Transverse colon (tissue), 4 donors: ENCODE measurements at regions not wholly inside any gene's neighbourhood (a gene's known extent, or its start where the extent isn't known, plus 50 kb on each side); places are given as distances from the start of the nearest gene placed in this dataset.

Experiments used
- DNase-seq: peaks from one replicate; pipeline ENCODE4 v3.0.0-alpha.2; 2019
- H3K27ac ChIP-seq, 4 donors: fragments of 200-600 bp; sonication (generic); 2 replicates each; pipeline ENCODE4 v1.5.1; 2016 to 2018; ENCODE audit warnings: inconsistent platforms in 4 of 4
- H3K27me3 ChIP-seq: fragments of 200-600 bp; sonication (generic); 2 replicates; pipeline ENCODE4 v1.5.1; 2017; ENCODE audit warnings: inconsistent platforms
- H3K36me3 ChIP-seq, 4 donors: fragments of 200-600 bp; sonication (generic); 2 replicates each; pipeline ENCODE4 v1.5.1; 2017 to 2019; ENCODE audit warnings: inconsistent platforms in 4 of 4
- H3K4me1 ChIP-seq, 4 donors: fragments of 200-600 bp; sonication (generic); 2 replicates each; pipeline ENCODE4 v1.5.1; 2017 to 2020; ENCODE audit warnings: inconsistent platforms in 4 of 4
- H3K4me3 ChIP-seq, 4 donors: fragments of 200-600 bp; sonication (generic); 1 replicate in 1 of 4; 2 replicates in 3 of 4; pipeline versions ENCODE4 v1.5.1 to v1.6.1; 2017 to 2019; ENCODE audit warnings: inconsistent platforms in 4 of 4
- H3K9me3 ChIP-seq, 2 donors: fragments of 200-600 bp; sonication (generic); 2 replicates each; pipeline ENCODE4 v1.5.1; 2017 to 2019; ENCODE audit warnings: inconsistent platforms in 2 of 2
- EP300 ChIP-seq: sonication (generic); formaldehyde crosslinking; IDR thresholded peaks from one replicate; pipeline ENCODE4 v1.6.1; 2017; ENCODE audit warnings: antibody characterized with exemption, low read depth
- POLR2A ChIP-seq: fragments of 450-650 bp; IDR thresholded peaks from one replicate; pipeline ENCODE4 v1.6.1; 2016; ENCODE audit warnings: antibody characterized with exemption, mild to moderate bottlenecking, moderate library complexity
- POLR2AphosphoS5 ChIP-seq, 3 donors: sonication (generic); formaldehyde crosslinking; IDR thresholded peaks; one replicate each; pipeline ENCODE4 v1.6.1; 2016; ENCODE audit warnings: antibody characterized with exemption in 3 of 3
- WGBS, 2 donors: methylation state at CpG; one replicate each; pipeline ENCODE4 v1.1.5; 2018; ENCODE audit warnings: low coverage in 1 of 2; 5-methylcytosine and 5-hydroxymethylcytosine counted together
- in situ Hi-C, 4 donors: fragments of 200-750 bp; cut with MboI; loops; one replicate each; pipeline versions ENCODE4 v1.15.0 to v1.15.1; 2017; ENCODE audit warnings: low sequenced_read_pairs in 3 of 4, low pct_ligation_motif_present in 1 of 4, low pct_unique_long_range_greater_than_20kb in 1 of 4
- intact Hi-C: fragments of 100-400 bp; cut with DNase I; formaldehyde crosslinking; loops from one replicate; pipeline ENCODE4 v1.15.1; 2023; ENCODE audit warnings: low total_unique reads
- TF ChIP-seq, protein P1 (sequence below), 5 experiments: fragments of 200-600 bp in 3 of 5; fragments of 450-650 bp in 2 of 5; sonication (generic) in 3 of 5; IDR thresholded peaks; 1 replicate in 2 of 5; 2 replicates in 3 of 5; pipeline ENCODE4 v1.5.1; 2016 to 2017; ENCODE audit warnings: antibody characterized with exemption in 5 of 5, inconsistent platforms in 3 of 5, mild to moderate bottlenecking in 2 of 5, moderate library complexity in 1 of 5

DNA sequence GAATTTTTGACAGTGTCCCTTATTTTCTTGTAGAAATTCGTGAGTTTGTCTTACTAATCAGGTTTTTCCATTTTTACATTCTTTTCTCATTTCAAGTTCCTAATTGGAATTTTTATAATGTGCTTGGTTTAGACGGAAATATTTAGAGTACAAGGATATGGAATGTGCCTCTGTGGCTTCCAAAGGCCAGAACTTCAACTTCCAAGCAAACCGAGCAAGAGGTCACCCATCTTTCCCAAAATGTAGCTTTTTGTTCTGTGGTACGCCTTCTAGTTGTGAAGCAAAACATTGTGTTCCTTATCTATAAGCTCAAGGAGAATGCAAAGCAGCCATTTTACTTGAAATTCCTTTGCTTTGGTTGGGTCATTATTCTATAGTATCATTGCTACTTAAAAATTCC, 212.8 kb upstream of the PACRGL start:
- intact Hi-C loops (no loop called here), in situ Hi-C loops (no loop called here)
- 69 to 74% methylated on average over 4 of the region's 4 CpGs for WGBS, 2 donors

DNA sequence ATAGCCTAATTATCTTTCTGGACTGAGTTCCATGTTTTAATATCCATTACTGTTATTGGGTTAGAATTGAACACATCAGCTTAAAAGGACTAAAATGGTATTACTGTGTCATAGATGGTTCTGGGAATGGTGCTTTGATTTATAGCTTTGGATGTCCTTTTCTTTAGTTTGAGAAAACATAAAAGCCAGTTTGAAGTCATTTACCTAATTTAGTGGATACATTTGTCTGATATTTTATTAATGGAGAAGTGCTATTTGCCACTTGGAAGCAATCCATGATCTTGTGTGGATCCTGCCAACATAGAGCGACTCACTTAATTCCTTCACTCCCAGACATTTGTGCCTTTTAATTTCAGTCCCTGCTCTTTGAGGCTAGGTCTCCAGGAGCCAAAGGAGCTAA, 212.4 kb upstream of the PACRGL start:
- no peak for DNase-seq
- H3K27ac ChIP-seq: no peak overlapping the region
- peaks cover 0 to 6% (median 0%) of the 10 kb centered on the region in 4 donors for H3K4me1 ChIP-seq
- no peaks in the 10 kb centered on the region for H3K9me3 ChIP-seq
- TF ChIP-seq POLR2A: no peak
- no peak for TF ChIP-seq POLR2AphosphoS5 (IDR thresholded peaks at IDR 0.05)
- TF ChIP-seq EP300: no peak
- TF ChIP-seq, protein P1, sequence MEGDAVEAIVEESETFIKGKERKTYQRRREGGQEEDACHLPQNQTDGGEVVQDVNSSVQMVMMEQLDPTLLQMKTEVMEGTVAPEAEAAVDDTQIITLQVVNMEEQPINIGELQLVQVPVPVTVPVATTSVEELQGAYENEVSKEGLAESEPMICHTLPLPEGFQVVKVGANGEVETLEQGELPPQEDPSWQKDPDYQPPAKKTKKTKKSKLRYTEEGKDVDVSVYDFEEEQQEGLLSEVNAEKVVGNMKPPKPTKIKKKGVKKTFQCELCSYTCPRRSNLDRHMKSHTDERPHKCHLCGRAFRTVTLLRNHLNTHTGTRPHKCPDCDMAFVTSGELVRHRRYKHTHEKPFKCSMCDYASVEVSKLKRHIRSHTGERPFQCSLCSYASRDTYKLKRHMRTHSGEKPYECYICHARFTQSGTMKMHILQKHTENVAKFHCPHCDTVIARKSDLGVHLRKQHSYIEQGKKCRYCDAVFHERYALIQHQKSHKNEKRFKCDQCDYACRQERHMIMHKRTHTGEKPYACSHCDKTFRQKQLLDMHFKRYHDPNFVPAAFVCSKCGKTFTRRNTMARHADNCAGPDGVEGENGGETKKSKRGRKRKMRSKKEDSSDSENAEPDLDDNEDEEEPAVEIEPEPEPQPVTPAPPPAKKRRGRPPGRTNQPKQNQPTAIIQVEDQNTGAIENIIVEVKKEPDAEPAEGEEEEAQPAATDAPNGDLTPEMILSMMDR (IDR thresholded peaks at IDR 0.05): no peak
- no peaks in the 10 kb centered on the region for H3K36me3 ChIP-seq
- in situ Hi-C loops: no loop called here
- intact Hi-C loops: no loop called here
- H3K27me3 ChIP-seq: no peaks in the 10 kb centered on the region
- no peak overlapping the region for H3K4me3 ChIP-seq
- 57 to 60% methylated on average over 1 of the region's 1 CpG for WGBS, 2 donors

More for the DNA sequence above, 212.8 kb upstream of the PACRGL start:
- Histone ChIP-seq H3K36me3 (no peaks in the 10 kb centered on the region), H3K4me3 (no peak overlapping the region), H3K27ac (no peak overlapping the region), H3K9me3 (no peaks in the 10 kb centered on the region), H3K4me1 (peaks cover 0 to 6% (median 0%) of the 10 kb centered on the region in 4 donors), H3K27me3 (no peaks in the 10 kb centered on the region)
- no peak for DNase-seq
- TF ChIP-seq, protein P1 (IDR thresholded peaks at IDR 0.05): no peak
- TF ChIP-seq POLR2A (no peak), POLR2AphosphoS5 (IDR thresholded peaks at IDR 0.05) (no peak), EP300 (no peak)

- DNase-seq: no peak
- Histone ChIP-seq H3K4me3 (no peak overlapping the region), H3K36me3 (no peaks in the 10 kb centered on the region), H3K9me3 (no peaks in the 10 kb centered on the region), H3K4me1 (peaks cover 0 to 6% (median 0%) of the 10 kb centered on the region in 4 donors), H3K27me3 (no peaks in the 10 kb centered on the region), H3K27ac (no peak overlapping the region)
- 47 to 51% methylated on average over 3 of the region's 3 CpGs for WGBS, 2 donors
- TF ChIP-seq POLR2A (no peak), POLR2AphosphoS5 (IDR thresholded peaks at IDR 0.05) (no peak)
- in situ Hi-C loops (no loop called here), intact Hi-C loops (no loop called here)
Measured at GRCh38 chr4:20490734-20491133, 209.5 kb upstream of the PACRGL start.

- H3K27ac ChIP-seq: no peak overlapping the region
- H3K4me3 ChIP-seq: no peak overlapping the region
- 90 to 100% methylated on average over 1 of the region's 1 CpG for WGBS, 2 donors
- no peaks in the 10 kb centered on the region for H3K27me3 ChIP-seq
- no peak for DNase-seq
- no peaks in the 10 kb centered on the region for H3K36me3 ChIP-seq
- intact Hi-C loops: no loop called here
- in situ Hi-C loops: no loop called here
- H3K4me1 ChIP-seq: no peaks in the 10 kb centered on the region
- TF ChIP-seq, protein P1 (IDR thresholded peaks at IDR 0.05): no peak
- TF ChIP-seq POLR2A: no peak
- no peak for TF ChIP-seq EP300
- no peak for TF ChIP-seq POLR2AphosphoS5 (IDR thresholded peaks at IDR 0.05)
- no peaks in the 10 kb centered on the region for H3K9me3 ChIP-seq
Measured at GRCh38 chr4:20493761-20494353, 206.4 kb upstream of the PACRGL start.

DNA sequence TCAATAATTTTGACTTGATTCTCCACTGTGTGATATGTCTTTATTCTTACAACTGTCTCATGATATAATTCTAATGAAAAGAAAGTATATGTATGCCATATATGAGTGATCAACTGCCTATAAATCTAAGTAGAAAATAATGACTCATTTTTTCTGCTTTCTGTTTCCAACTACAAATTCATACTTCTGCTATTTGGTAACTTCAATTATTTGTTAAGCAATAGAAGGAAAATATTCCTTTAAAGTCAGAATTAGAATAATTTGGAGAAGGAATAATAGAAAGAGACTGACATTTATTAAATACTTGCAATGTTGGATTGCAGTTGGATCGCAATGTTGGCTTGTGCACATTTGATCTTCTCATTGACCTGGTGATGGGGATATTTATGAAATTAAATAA, 204.2 kb upstream of the PACRGL start:
- no peak overlapping the region for H3K27ac ChIP-seq
- no peak for DNase-seq
- in situ Hi-C loops: no loop called here
- no peaks in the 10 kb centered on the region for H3K27me3 ChIP-seq
- TF ChIP-seq, protein P1 (IDR thresholded peaks at IDR 0.05): no peak
- TF ChIP-seq EP300: no peak
- TF ChIP-seq POLR2AphosphoS5 (IDR thresholded peaks at IDR 0.05): no peak
- no peak for TF ChIP-seq POLR2A
- WGBS, 2 donors: 89 to 93% methylated on average over 1 of the region's 1 CpG
- no peaks in the 10 kb centered on the region for H3K36me3 ChIP-seq
- intact Hi-C loops: no loop called here
- H3K9me3 ChIP-seq: no peaks in the 10 kb centered on the region
- no peaks in the 10 kb centered on the region for H3K4me1 ChIP-seq
- no peak overlapping the region for H3K4me3 ChIP-seq
